PC-3 (cell line): ENCODE measurements at regions not wholly inside any gene's neighbourhood (a gene's known extent, or its start where the extent isn't known, plus 50 kb on each side); places are given as distances from the start of the nearest gene placed in this dataset.

Source experiments
- ATAC-seq: fragments of 200-7000 bp; cut with Tn5 transposase; 2 replicates; pipeline ENCODE4 v1.9.1; 2020; ENCODE audit warnings: mild to moderate bottlenecking, moderate library complexity
- BruUV-seq: library from RNA; stranded (reverse); fragments of 400-500 nt; replicated peaks from 2 replicates; lab custom pipeline; 2021; lab: Mats Ljungman, UMichigan
- CTCF ChIA-PET: fragments of 300-600 bp; sonication (Branson Sonifier 250); formaldehyde crosslinking; loops from one replicate; lab custom pipeline; 2022; ENCODE audit warnings: antibody characterized with exemption; lab: Charles Lee
- POLR2A ChIA-PET: fragments of 300-600 bp; sonication (Branson Sonifier 250); formaldehyde crosslinking; loops from one replicate; lab custom pipeline; 2022; ENCODE audit warnings: antibody characterized with exemption; ENCODE audit not compliant: unreplicated experiment; lab: Charles Lee
- DNase-seq: peaks from one replicate; pipeline ENCODE4 v3.0.0-alpha.2; 2015
- H2AFZ ChIP-seq: fragments of 300-600 bp; sonication (generic); 2 replicates; pipeline ENCODE4 v1.6.0; 2016; ENCODE audit warnings: antibody characterized with exemption, low read length
- H3F3A ChIP-seq: fragments of 300-600 bp; sonication (generic); one replicate; pipeline ENCODE4 v1.6.0; 2017; ENCODE audit warnings: antibody characterized with exemption, low read length, control low read depth, mild to moderate bottlenecking; ENCODE audit not compliant: unreplicated experiment
- H3K27ac ChIP-seq: fragments of 300-600 bp; sonication (generic); 2 replicates; pipeline ENCODE4 v1.5.1; 2016; ENCODE audit warnings: mild to moderate bottlenecking, low read length
- H3K27me3 ChIP-seq: fragments of 300-600 bp; sonication (generic); 2 replicates; pipeline ENCODE4 v1.6.1; 2016; ENCODE audit warnings: low read length, mixed read lengths
- H3K36me3 ChIP-seq: fragments of 300-600 bp; sonication (generic); 2 replicates; pipeline ENCODE4 v1.6.1; 2016; ENCODE audit warnings: low read depth, mixed run types, low read length, mixed read lengths
- H3K4me1 ChIP-seq: fragments of 300-600 bp; sonication (generic); 2 replicates; pipeline ENCODE4 v1.5.1; 2016; ENCODE audit warnings: low read length; ENCODE audit not compliant: insufficient read depth
- H3K4me2 ChIP-seq: fragments of 300-600 bp; sonication (generic); 2 replicates; pipeline ENCODE4 v1.6.0; 2016; ENCODE audit warnings: low read length
- H3K4me3 ChIP-seq: fragments of 300-600 bp; sonication (generic); 2 replicates; pipeline ENCODE4 v1.5.1; 2016; ENCODE audit warnings: mild to moderate bottlenecking, low read length, mixed read lengths
- H3K79me2 ChIP-seq: fragments of 300-600 bp; sonication (generic); 2 replicates; pipeline ENCODE4 v1.6.1; 2017; ENCODE audit warnings: low read length, mixed read lengths
- H3K9ac ChIP-seq: fragments of 300-600 bp; sonication (generic); 2 replicates; pipeline ENCODE4 v1.6.0; 2016; ENCODE audit warnings: mild to moderate bottlenecking, low read length
- H3K9me2 ChIP-seq: fragments of 300-600 bp; sonication (generic); replicated peaks from 2 replicates; pipeline ENCODE4 v1.6.1; 2016; ENCODE audit warnings: mixed run types, low read length, mixed read lengths
- H3K9me3 ChIP-seq: fragments of 300-600 bp; sonication (generic); 2 replicates; pipeline ENCODE4 v1.6.1; 2016; ENCODE audit warnings: low read length, mixed read lengths
- H4K20me1 ChIP-seq: fragments of 300-600 bp; sonication (generic); 2 replicates; pipeline ENCODE4 v1.6.1; 2016; ENCODE audit warnings: low read length, mixed read lengths
- CTCF ChIP-seq: fragments of 300-600 bp; sonication (generic); conservative IDR thresholded peaks from 2 replicates; pipeline ENCODE4 v1.5.1; 2017; ENCODE audit warnings: antibody characterized with exemption, low read depth, mild to moderate bottlenecking, low read length
- EZH2 ChIP-seq: fragments of 300-600 bp; sonication (generic); IDR thresholded peaks from one replicate; pipeline ENCODE4 v1.6.1; 2017; ENCODE audit warnings: antibody characterized with exemption, mild to moderate bottlenecking, low read length; ENCODE audit not compliant: unreplicated experiment
- EZH2phosphoT487 ChIP-seq: fragments of 300-600 bp; sonication (generic); IDR thresholded peaks from 2 replicates; pipeline ENCODE4 v1.6.1; 2018; ENCODE audit warnings: mild to moderate bottlenecking, antibody characterized with exemption, low read length, borderline replicate concordance
- intact Hi-C: fragments of 100-400 bp; cut with micrococcal nuclease; formaldehyde crosslinking; loops from 2 replicates; pipeline ENCODE4 v1.9.0; 2023

GRCh38 chr15:27648359-27648758, 450.8 kb downstream of the OCA2 start:
- POLR2A ChIA-PET = no interaction called here
- TF ChIP-seq EZH2phosphoT487 (no peak), CTCF (no peak), EZH2 (no peak)
- Histone ChIP-seq H3K9me3 (0 out of 2 replicates have a peak, but pooled peaks cover 20% of the 10 kb centered on the region), H3K27ac (no peak overlapping the region), H3K4me2 (no peak overlapping the region), H3F3A (no peaks in the 10 kb centered on the region), H3K36me3 (no peaks in the 10 kb centered on the region), H3K79me2 (no peaks in the 10 kb centered on the region), H3K9ac (no peak overlapping the region), H3K27me3 (no peaks in the 10 kb centered on the region), H2AFZ (no peak overlapping the region), H3K4me3 (no peak overlapping the region), H3K9me2 (no peaks in the 10 kb centered on the region), H4K20me1 (no peaks in the 10 kb centered on the region), H3K4me1 (no peaks in the 10 kb centered on the region)
- no TSS peak for BruUV-seq
- CTCF ChIA-PET = no interaction called here
- ATAC-seq = no peak
- no peak for DNase-seq
- intact Hi-C loops = no loop called here

- Histone ChIP-seq H2AFZ (no peak overlapping the region), H3K36me3 (no peaks in the 10 kb centered on the region), H3F3A (no peaks in the 10 kb centered on the region), H3K9me3 (0 out of 2 replicates have a peak, but pooled peaks cover 12% of the 10 kb centered on the region), H3K4me3 (no peak overlapping the region), H3K4me2 (no peak overlapping the region), H3K79me2 (no peaks in the 10 kb centered on the region), H4K20me1 (no peaks in the 10 kb centered on the region), H3K9ac (no peak overlapping the region), H3K27me3 (no peaks in the 10 kb centered on the region), H3K4me1 (no peaks in the 10 kb centered on the region), H3K9me2 (no peaks in the 10 kb centered on the region), H3K27ac (no peak overlapping the region)
- intact Hi-C loops = no loop called here
- DNase-seq = no peak
- TF ChIP-seq EZH2phosphoT487 = no peak
- no peak for TF ChIP-seq EZH2
- TF ChIP-seq CTCF = no peak
- no peak for ATAC-seq
- CTCF ChIA-PET = no interaction called here
- POLR2A ChIA-PET = no interaction called here
- BruUV-seq = no TSS peak
These were observed 452.6 kb downstream of the OCA2 start for GRCh38 chr15:27646531-27646930.

GRCh38 chr15:27645672-27646071, 453.4 kb downstream of the OCA2 start:
- POLR2A ChIA-PET = no interaction called here
- Histone ChIP-seq H3F3A (no peaks in the 10 kb centered on the region), H2AFZ (no peak overlapping the region), H3K36me3 (no peaks in the 10 kb centered on the region), H3K4me1 (no peaks in the 10 kb centered on the region), H3K79me2 (no peaks in the 10 kb centered on the region), H3K9me3 (0 out of 2 replicates have a peak, but pooled peaks cover 12% of the 10 kb centered on the region), H3K4me2 (no peak overlapping the region), H3K9ac (no peak overlapping the region), H3K27me3 (no peaks in the 10 kb centered on the region), H3K9me2 (no peaks in the 10 kb centered on the region), H4K20me1 (no peaks in the 10 kb centered on the region), H3K27ac (no peak overlapping the region), H3K4me3 (no peak overlapping the region)
- DNase-seq (no peak), ATAC-seq (no peak)
- BruUV-seq = no TSS peak
- TF ChIP-seq EZH2 (no peak), CTCF (no peak), EZH2phosphoT487 (no peak)
- intact Hi-C loops = no loop called here
- CTCF ChIA-PET = no interaction called here
